ENCODE measurements at regions not wholly inside any gene's neighbourhood (a gene's known extent, or its start where the extent isn't known, plus 50 kb on each side); places are given as distances from the start of the nearest gene placed in this dataset.
"Not testable (repeated sequence)": the region's sequence is repeated elsewhere in the genome, so short reads cannot be mapped to it uniquely, and the experiment has no call there.

- not testable (repeated sequence) for FAIRE-seq
Measured at GRCh38 chr12:75941661-75942060, 89.9 kb downstream of the PHLDA1 start.

DNA sequence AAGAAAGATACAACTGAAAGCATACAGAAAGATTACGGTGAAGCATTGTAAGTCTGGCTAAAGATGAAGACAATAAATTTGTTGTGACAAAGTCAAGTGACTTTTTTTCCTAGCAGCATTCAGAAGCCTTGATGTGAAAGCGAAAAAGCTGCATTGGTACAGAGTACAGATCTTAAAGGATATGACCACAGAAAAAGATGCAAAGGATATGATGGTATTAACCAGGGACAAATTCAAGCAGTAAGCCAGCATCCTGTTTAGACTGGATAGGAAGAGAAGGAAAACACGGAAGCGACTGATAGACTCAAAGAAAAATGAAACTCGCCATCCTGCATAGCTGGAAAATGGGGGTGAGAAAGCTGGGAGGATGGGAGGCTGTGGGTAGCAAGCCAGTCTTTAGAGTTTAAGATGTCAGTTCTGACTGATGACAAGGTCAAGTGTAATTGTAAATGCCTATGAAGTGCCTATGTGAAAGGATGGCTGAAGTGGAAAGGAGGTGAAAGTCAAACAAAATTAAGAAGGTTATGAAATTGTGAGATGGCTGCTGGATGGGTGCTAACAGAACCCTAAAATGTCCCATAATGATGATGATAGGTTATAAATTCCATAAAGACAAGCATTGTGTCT is 92.4 kb downstream of the PHLDA1 start:
- no peak for FAIRE-seq

- FAIRE-seq = no peak
Measured at GRCh38 chr12:75938189-75938588, 93.4 kb downstream of the PHLDA1 start.

GRCh38 chr12:75937486-75937885 is 94.1 kb downstream of the PHLDA1 start:
- FAIRE-seq = no peak

GRCh38 chr12:75936515-75937440 is 94.8 kb downstream of the PHLDA1 start:
- FAIRE-seq = no peak

- no peak for FAIRE-seq
Measured at GRCh38 chr12:75935539-75936242, 95.9 kb downstream of the PHLDA1 start.

DNA sequence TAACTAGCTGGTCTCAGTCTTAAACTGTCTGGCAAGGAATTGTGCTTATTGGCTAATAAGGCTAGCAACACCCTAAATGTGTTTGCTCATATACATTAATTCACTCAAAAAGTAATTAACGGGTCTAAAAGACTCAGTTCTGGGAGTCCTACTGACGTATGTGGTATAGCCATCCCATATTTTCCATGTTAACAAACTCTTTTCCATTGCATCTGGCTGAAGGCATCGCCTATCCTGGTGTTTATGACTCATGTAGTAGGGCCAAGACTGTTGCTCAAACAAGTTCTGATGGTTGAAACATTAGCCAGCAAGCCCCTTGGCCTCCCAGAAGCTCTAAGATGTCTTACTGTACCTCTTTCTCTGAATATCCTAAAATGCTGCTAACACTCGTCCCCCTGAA is 98.5 kb downstream of the PHLDA1 start:
- FAIRE-seq = no peak

DNA sequence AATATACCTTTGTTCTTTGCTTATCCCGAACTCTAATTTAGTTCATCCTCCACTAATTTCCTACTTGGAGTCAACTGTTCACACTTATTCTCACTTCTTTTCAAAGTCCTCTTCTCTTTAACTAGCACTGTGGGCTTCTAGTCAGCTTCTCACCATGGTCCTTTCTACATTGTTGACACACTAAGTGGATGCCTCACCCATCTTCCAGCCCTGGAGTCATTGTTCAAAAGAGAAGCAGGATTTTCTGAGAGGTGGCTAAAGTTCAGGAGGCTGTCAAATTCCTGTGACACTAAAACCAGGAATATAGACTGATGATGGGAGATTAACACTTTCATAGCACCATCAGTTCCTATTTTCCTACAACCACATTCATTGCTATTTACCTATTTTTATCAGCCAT is 99.3 kb downstream of the PHLDA1 start:
- no peak for FAIRE-seq

DNA sequence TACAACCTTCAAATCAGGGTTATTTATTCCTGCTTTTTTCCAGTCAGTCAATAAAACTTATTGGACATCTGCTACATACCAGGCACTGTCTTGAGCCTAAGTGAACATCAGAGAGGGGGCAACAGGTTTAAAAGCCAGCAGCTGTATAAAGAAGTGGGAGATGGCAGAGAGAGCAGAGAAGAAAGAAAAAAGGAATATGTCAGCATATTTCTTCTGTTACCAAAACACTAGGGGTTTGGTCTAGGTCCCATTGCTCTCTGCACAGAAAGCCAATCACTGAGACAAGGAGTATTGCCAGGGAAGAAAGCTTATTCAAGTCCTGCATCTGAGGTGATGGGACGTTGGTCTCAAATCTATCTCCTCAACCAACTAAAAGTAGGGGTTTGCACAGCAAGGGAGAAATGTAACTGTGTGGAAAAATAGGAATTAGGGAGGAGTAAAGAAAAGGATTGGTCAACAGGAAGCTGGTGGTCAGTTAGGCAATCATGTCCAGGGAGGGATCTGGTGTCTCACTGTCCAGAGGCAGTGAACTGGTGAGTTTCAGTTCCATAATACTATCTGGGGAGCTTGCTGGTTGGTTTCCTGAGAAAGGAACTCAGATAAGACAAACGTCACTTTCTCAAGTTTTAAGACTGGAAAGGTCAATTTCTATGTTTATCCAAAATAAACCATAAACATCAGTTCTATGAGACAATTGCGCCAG is 107.5 kb downstream of the PHLDA1 start:
- FAIRE-seq = no peak

DNA sequence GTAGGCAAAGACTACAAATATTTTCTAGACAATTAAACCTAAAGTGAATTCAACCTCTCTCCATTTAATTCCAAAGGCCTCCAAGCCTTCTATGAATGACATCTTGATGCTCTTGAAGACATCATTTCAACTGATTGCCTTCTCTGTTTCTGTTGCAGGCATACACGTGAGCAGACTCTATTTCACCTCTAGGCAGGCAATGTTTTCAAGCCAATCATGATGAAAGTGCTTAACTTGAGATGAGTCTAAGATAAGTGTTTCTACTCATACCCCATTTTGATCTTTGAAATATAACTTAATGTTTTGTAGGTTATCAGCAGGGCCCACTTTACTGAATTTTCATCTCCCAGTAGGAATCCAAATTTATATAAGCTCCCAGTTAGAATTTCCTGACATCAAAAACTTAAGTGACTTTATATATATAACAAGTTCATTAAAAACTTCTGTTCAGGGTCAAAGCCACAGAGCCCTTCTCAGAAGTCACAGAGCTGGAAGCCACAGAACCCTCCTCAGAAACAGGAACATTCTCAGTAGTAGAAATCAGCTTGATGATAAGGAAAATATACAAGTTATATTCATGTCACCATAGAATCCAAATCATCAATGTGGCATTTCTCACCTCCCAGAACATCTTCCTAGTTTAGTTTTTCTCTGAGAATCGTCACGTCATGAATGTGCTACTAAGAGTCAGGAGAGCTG is 108.5 kb downstream of the PHLDA1 start:
- FAIRE-seq = no peak

DNA sequence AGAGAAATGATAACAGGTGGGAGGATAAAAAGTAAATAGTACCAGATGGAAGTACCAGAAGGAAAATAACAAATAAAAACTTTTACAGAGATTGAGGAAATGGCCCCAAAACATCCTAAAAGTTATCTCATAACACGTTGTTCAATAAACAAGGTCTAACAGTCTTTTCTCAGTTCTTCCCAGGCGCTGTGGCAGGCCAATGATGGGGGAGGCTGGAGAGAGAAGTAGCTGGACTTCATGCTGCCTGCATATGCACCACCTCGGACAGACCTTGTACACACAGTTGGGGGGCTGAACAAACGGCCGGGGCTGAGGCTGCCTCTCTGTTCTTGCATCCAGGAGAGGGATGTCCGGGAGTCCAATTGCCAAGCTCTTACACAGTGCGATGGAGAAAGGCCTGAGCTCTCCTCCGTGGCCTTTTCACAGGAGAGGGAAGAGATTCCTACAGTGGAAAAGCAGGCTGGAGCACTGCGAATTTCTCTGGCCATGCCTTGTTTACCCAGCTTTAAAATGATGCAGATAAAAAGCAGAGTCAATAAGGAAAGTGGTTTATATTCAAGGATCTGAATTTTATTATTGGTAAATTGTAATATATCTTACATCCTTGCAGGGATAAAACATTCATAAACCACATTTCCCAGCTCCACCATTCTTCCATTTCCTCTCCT is 109.8 kb downstream of the PHLDA1 start:
- FAIRE-seq = no peak

GRCh38 chr12:75917715-75918114 is 113.9 kb downstream of the PHLDA1 start:
- no peak for FAIRE-seq

DNA sequence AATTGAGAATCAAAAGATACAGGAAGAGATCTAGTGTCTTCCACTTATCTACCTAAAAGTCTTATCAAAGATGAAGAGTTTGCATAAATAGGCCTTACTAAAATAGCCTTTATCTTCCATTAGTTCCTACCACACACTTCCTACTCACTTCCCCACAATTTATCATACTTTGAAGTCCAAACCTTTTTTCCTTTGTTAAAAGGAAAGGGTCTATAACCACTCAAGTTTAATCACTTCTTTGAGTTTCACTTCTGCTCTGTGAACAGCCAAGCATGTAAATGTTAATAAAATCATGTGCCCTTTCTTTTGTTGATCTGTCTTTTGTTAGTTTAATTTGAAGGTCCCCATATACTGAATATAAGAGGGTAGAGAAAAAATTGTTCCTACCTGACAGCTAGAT is 114.5 kb downstream of the PHLDA1 start:
- no peak for FAIRE-seq

DNA sequence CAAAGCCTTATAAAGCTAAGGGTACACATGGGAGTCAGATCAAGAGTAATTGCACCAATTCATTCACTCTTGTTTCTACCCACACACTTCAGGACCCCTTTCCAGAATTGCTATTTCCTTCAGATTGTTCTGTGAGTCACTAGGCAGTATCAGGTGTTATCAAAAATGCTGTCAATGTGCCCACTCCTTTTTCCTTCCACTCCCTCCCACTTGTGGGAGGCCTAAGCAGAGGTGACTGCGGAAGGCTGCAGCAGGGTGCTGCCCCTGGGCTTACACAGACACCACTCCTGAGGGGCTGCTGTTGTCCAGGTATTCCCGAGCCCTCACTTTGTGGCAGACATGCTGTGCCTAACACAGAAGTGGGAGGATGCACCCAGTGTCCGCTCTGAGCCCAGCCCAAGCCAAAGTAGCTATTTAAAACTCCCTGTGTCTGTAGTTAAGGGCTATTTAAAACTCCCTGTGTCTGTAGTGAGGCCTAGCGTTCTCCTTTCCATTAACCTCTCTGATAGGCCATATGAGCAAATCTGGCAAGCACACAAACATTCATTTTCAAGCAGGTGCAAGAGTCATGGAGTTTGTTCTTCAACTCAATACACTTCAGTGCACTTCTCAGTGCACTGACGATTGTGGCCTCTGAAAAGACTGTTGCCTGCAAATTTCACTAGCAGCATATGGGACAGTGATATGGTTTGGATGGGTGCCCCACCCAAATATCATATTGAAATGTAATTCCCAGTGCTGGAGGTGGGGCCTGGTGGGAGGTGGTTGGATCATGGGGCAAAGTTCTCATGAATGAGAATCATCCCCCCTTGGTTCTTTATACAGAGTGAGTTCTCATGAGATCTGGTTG is 117.8 kb downstream of the PHLDA1 start:
- FAIRE-seq = no peak

DNA sequence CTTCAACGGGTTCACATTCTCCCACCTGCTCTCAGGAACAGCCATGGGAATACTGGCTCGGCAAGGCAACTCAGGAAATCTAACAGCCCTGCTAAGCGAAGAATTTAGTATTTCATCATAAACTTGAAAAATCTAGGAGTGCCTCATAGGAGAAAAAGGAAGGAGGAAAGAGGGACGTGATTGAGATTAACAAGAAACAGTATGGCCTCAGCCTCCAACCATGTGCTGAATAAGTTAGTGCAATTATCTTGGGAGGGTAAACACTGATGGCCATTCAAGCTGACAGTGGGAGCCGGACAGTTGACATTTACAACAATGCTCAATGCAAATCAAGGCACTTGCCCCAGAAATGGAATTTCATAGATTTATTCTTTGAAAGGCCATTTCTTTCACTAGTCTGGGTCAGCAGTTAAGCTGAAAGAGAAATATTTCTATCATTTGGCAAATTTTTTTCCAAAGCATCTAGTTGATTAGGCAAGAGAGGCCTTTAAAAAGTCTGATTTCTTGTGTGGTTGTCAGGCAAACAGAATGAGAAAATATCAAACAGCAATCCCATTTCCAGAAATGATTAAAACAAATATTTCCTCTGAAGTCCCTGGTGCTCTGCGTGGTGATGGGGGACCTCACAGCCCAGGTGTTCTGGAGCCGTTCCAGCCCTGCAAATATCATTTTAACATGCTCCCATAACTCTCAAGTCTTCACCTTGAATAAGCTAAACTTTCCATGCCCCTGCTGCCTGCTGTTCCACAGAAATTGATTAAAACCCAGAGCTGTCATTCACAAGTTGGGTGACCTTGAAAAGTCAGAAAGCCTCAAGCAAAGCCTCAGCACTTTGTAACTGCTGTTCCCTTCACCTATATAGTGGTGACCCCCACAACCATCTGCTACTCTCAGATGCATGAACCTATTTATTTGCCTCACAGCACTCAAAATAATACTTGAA is 121.6 kb downstream of the PHLDA1 start:
- no peak for FAIRE-seq

GRCh38 chr12:75908961-75909605 is 122.5 kb downstream of the PHLDA1 start:
- no peak for FAIRE-seq

DNA sequence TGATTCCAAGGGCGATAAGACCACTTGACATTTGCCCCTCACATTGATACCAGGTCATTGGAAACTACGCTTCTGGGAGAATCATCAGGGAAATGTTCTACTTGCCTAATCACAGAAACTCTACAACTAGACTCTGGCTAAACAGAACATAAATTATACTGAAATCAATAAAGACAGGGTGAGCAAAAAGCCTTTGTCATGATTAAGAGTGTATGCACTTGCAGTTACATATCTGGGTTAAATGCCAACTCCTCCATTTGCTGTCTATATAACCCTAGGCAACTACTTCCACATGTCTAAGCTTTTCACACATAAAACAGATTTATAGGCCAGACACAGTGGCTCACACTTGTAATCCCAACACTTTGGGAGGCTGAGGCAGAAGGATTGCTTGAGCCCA is 125.7 kb downstream of the PHLDA1 start:
- FAIRE-seq = no peak

GRCh38 chr12:75900781-75901254 is 130.8 kb downstream of the PHLDA1 start:
- FAIRE-seq = no peak

DNA sequence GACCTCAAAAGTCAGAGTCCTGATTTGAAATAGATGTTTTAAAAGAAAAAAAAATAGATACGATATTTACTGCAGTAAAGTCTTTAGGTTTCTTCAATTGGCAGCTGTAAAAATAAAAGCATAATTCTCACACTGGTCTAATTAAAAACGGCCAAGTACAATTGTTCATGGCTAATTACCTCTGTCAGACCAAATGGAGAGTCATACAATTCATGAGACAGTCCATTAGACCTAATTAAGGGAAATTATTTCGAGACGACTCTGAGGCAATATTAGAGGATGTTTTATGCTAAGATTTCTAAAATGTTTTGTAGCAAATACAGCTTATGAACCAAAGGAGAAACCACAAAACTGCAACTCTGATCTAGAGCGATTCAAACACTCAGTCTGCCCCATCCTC is 131.3 kb downstream of the PHLDA1 start:
- FAIRE-seq = no peak

Measured in A204.1 (cell line).